Tibial nerve (tissue), 4 donors: ENCODE measurements at regions not wholly inside any gene's neighbourhood (a gene's known extent, or its start where the extent isn't known, plus 50 kb on each side); places are given as distances from the start of the nearest gene placed in this dataset.

ENCODE experiments used
- DNase-seq, 2 donors: peaks; one replicate each; pipeline ENCODE4 v3.0.0-alpha.2; 2019; ENCODE audit warnings: low spot score in 2 of 2
- H3K27ac ChIP-seq, 4 donors: fragments of 200-600 bp; sonication (generic) in 3 of 4; one replicate each; pipeline ENCODE4 v1.5.1; 2017 to 2019; ENCODE audit warnings: mild to moderate bottlenecking in 1 of 4
- H3K27me3 ChIP-seq, 2 donors: fragments of 200-600 bp; sonication (generic) in 1 of 2; one replicate each; pipeline versions ENCODE4 v1.5.1 to v1.6.0; 2017 to 2019
- H3K36me3 ChIP-seq, 3 donors: fragments of 200-600 bp; sonication (generic); one replicate each; pipeline ENCODE4 v1.5.1; 2018 to 2019
- H3K4me1 ChIP-seq, 4 donors: fragments of 200-600 bp; sonication (generic) in 3 of 4; one replicate each; pipeline ENCODE4 v1.5.1; 2017 to 2019
- H3K4me3 ChIP-seq, 4 donors: fragments of 200-600 bp; sonication (generic) in 3 of 4; one replicate each; pipeline ENCODE4 v1.5.1; 2017 to 2019; ENCODE audit warnings: mild to moderate bottlenecking in 1 of 4, moderate library complexity in 1 of 4
- H3K9me3 ChIP-seq, 4 donors: fragments of 200-600 bp; sonication (generic) in 3 of 4; one replicate each; pipeline ENCODE4 v1.5.1; 2017 to 2019
- EP300 ChIP-seq, 2 donors: sonication (generic); formaldehyde crosslinking; IDR thresholded peaks; one replicate each; pipeline ENCODE4 v1.6.1; 2017; ENCODE audit warnings: antibody characterized with exemption in 2 of 2, mild to moderate bottlenecking in 1 of 2
- POLR2A ChIP-seq, 2 donors: fragments of 450-650 bp; IDR thresholded peaks; one replicate each; pipeline ENCODE4 v1.6.1; 2017; ENCODE audit warnings: antibody characterized with exemption in 2 of 2, mild to moderate bottlenecking in 2 of 2, moderate library complexity in 2 of 2
- WGBS, 2 donors: methylation state at CpG; one replicate each; pipeline ENCODE4 v1.1.5; 2018; 5-methylcytosine and 5-hydroxymethylcytosine counted together
- TF ChIP-seq, protein P1 (sequence below), 5 experiments: fragments of 200-600 bp in 3 of 5; fragments of 450-650 bp in 2 of 5; sonication (generic) in 3 of 5; IDR thresholded peaks; one replicate each; pipeline ENCODE4 v1.5.1; 2016 to 2019; ENCODE audit warnings: antibody characterized with exemption in 5 of 5, mild to moderate bottlenecking in 3 of 5, moderate library complexity in 2 of 5

DNA sequence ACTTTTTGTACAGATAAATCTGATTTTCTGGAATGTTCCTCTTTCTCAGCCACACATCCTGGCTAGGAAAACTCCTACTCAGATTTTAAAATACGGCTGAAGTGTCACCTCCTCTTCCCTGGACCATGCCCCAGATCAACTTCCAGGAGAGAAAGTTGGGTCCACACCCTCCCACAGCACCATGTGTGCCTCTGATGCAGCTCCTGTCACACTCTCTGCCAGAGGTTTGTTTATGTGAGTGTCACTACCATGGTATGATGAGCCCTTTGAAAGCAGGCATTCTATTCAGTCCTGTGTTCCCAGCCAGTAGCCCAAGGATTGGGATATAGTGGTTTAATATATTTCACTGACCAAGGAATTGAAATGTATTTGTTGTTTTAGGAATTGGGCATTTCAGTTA lies 287.2 kb upstream of the ATP2B1 start:
- no peaks in the 10 kb centered on the region for H3K9me3 ChIP-seq
- no peaks in the 10 kb centered on the region for H3K4me1 ChIP-seq
- no peak overlapping the region for H3K4me3 ChIP-seq
- no peak for DNase-seq
- TF ChIP-seq, protein P1, sequence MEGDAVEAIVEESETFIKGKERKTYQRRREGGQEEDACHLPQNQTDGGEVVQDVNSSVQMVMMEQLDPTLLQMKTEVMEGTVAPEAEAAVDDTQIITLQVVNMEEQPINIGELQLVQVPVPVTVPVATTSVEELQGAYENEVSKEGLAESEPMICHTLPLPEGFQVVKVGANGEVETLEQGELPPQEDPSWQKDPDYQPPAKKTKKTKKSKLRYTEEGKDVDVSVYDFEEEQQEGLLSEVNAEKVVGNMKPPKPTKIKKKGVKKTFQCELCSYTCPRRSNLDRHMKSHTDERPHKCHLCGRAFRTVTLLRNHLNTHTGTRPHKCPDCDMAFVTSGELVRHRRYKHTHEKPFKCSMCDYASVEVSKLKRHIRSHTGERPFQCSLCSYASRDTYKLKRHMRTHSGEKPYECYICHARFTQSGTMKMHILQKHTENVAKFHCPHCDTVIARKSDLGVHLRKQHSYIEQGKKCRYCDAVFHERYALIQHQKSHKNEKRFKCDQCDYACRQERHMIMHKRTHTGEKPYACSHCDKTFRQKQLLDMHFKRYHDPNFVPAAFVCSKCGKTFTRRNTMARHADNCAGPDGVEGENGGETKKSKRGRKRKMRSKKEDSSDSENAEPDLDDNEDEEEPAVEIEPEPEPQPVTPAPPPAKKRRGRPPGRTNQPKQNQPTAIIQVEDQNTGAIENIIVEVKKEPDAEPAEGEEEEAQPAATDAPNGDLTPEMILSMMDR (IDR thresholded peaks at IDR 0.05) = no peak
- no peak for TF ChIP-seq POLR2A (IDR thresholded peaks at IDR 0.05)
- TF ChIP-seq EP300 (IDR thresholded peaks at IDR 0.05) = no peak
- H3K27me3 ChIP-seq = no peaks in the 10 kb centered on the region
- 46 to 52% methylated on average over 1 of the region's 1 CpG for WGBS, 2 donors
- H3K27ac ChIP-seq = no peak overlapping the region
- H3K36me3 ChIP-seq = no peaks in the 10 kb centered on the region

GRCh38 chr12:89994911-89995310 lies 286.3 kb upstream of the ATP2B1 start:
- Histone ChIP-seq H3K4me1 (no peaks in the 10 kb centered on the region), H3K9me3 (no peaks in the 10 kb centered on the region), H3K27ac (no peak overlapping the region), H3K27me3 (no peaks in the 10 kb centered on the region), H3K4me3 (no peak overlapping the region), H3K36me3 (no peaks in the 10 kb centered on the region)
- WGBS, 2 donors = 82 to 97% methylated on average over 1 of the region's 1 CpG
- TF ChIP-seq, protein P1 (IDR thresholded peaks at IDR 0.05) = no peak
- TF ChIP-seq POLR2A (IDR thresholded peaks at IDR 0.05) (no peak), EP300 (IDR thresholded peaks at IDR 0.05) (no peak)
- DNase-seq = no peak

GRCh38 chr12:89993632-89994031 lies 285.0 kb upstream of the ATP2B1 start:
- TF ChIP-seq, protein P1 (IDR thresholded peaks at IDR 0.05) = no peak
- no peak for TF ChIP-seq EP300 (IDR thresholded peaks at IDR 0.05)
- no peak for TF ChIP-seq POLR2A (IDR thresholded peaks at IDR 0.05)
- H3K27ac ChIP-seq = no peak overlapping the region
- H3K27me3 ChIP-seq = no peaks in the 10 kb centered on the region
- H3K4me1 ChIP-seq = no peaks in the 10 kb centered on the region
- H3K9me3 ChIP-seq = no peaks in the 10 kb centered on the region
- 94 to 95% methylated on average over 1 of the region's 1 CpG for WGBS, 2 donors
- H3K4me3 ChIP-seq = no peak overlapping the region
- no peak for DNase-seq
- no peaks in the 10 kb centered on the region for H3K36me3 ChIP-seq

- no peak for DNase-seq
These were observed 284.2 kb upstream of the ATP2B1 start for GRCh38 chr12:89992668-89993451.

More at GRCh38 chr12:89992668-89993451, 284.2 kb upstream of the ATP2B1 start:
- Histone ChIP-seq H3K27me3 (no peaks in the 10 kb centered on the region), H3K27ac (no peak overlapping the region), H3K36me3 (no peaks in the 10 kb centered on the region), H3K4me3 (no peak overlapping the region), H3K4me1 (no peaks in the 10 kb centered on the region), H3K9me3 (no peaks in the 10 kb centered on the region)
- TF ChIP-seq POLR2A (IDR thresholded peaks at IDR 0.05) (no peak), EP300 (IDR thresholded peaks at IDR 0.05) (no peak)
- TF ChIP-seq, protein P1 (IDR thresholded peaks at IDR 0.05) = no peak
- 85 to 89% methylated on average over 2 of the region's 2 CpGs for WGBS, 2 donors
